H54 (cell line): ENCODE measurements at regions not wholly inside any gene's neighbourhood (a gene's known extent, or its start where the extent isn't known, plus 50 kb on each side); places are given as distances from the start of the nearest gene placed in this dataset.
A peak's percentile ranks its signal among the peaks of the same experiment; 100 is the strongest.
"Not testable (repeated sequence)": the region's sequence is repeated elsewhere in the genome, so short reads cannot be mapped to it uniquely, and the experiment has no call there.

ENCODE experiments used
- DNase-seq: peaks from one replicate; pipeline ENCODE4 v3.0.0; 2011; ENCODE audit warnings: low spot score, mixed read lengths; ENCODE audit not compliant: insufficient read length
- FAIRE-seq: peaks from 3 replicates; lab custom pipeline; 2011; peaks lifted over from hg19 to GRCh38; lab: Jason Lieb, UNC
- POLR2A ChIP-seq: IDR thresholded peaks from 2 replicates; pipeline ENCODE4 v1.6.1; 2011; ENCODE audit warnings: low read depth, mild to moderate bottlenecking, low read length

GRCh38 chr3:87541723-87542122 lies 265.3 kb upstream of the POU1F1 start:
- no peak for DNase-seq
- FAIRE-seq: no peak
- no peak for TF ChIP-seq POLR2A

GRCh38 chr3:87538722-87539121 lies 262.3 kb upstream of the POU1F1 start:
- FAIRE-seq, DNase-seq: not testable (repeated sequence)

GRCh38 chr3:87509401-87509800 lies 233.0 kb upstream of the POU1F1 start:
- TF ChIP-seq POLR2A: no peak
- no peak for FAIRE-seq
- DNase-seq: no peak

GRCh38 chr3:87508921-87509320 lies 232.5 kb upstream of the POU1F1 start:
- TF ChIP-seq POLR2A: no peak
- no peak for DNase-seq
- no peak for FAIRE-seq

DNA sequence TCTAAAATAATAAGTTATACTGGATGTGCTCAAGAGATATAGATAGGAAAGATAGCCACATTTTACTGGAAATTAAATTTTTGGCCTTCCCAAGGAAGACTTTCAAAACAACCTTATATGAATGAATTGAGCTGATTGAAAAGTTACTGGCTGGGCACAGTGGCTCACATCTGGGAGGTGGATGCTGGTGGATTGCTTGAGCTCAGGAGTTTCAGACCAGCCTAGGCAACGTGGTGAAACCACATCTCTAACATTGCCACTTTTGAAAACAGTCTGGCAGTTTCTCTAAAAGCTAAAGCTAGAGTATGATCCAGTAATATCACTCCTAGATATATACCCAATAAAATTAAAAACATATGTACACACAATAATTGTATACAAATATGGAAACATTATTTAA lies 231.4 kb upstream of the POU1F1 start:
- DNase-seq (no peak), FAIRE-seq (no peak)
- TF ChIP-seq POLR2A: no peak

GRCh38 chr3:87503900-87504498 lies 227.6 kb upstream of the POU1F1 start:
- FAIRE-seq: peak; percentile 97
- peak; percentile 26 for DNase-seq
- TF ChIP-seq POLR2A: no peak

DNA sequence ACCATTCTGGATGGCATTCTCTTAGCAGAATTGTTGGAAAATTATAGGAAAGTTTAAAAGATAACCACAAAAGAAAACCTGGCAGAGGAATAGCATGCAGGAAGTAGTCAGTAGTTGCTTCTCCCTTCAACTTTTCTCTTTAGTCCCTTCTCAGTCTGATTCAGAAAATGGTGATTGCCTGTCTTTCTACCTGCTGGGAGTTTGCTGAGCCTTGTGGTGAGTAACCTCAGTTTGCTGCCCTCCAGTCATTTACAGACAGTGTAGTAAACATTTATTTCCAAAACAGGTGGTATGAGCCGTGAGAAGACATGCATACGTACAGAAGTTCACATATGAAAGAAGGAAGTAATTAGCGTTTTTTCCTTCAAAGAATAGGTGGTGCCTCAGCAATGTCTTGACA lies 224.7 kb upstream of the POU1F1 start:
- TF ChIP-seq POLR2A: no peak

DNA sequence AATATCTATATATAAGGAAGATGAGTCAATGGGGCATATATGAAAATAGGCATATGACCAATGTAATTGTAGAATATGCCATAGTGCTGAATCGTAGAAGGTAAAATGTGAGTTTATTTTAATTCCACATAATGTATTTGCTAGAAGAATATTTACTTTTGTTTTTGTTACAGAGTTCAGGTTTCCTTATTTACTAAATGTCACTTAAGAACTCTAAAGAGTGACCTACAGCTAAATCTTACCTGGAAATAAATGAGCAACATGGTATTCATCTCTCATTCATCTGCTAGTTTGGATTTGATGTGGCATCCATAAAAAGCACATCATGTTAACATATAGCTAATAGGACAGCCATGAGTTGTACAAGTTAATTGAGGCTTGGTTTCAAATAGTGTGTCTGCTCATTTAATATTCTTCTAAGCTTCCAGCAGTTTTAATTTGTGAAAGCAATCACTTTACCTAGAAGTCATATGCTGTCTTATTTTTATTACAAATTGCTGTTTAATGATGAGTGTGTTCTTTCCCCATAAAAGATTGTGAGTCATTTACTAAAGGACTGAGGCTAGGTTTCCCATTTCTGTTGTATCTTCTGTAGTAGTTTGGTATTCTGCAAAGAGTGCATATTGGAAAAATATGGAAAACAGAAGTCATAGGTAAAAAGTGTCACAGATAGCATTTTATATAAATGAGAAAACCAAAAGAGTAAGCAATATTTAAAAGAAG lies 222.1 kb upstream of the POU1F1 start:
- no peak for TF ChIP-seq POLR2A
- peak; percentile 82 for FAIRE-seq
- DNase-seq: no peak

More for the DNA sequence above, 224.7 kb upstream of the POU1F1 start:
- DNase-seq (no peak), FAIRE-seq (no peak)

- DNase-seq (no peak), FAIRE-seq (no peak)
- no peak for TF ChIP-seq POLR2A
These were observed 219.6 kb upstream of the POU1F1 start for GRCh38 chr3:87495938-87496337.

DNA sequence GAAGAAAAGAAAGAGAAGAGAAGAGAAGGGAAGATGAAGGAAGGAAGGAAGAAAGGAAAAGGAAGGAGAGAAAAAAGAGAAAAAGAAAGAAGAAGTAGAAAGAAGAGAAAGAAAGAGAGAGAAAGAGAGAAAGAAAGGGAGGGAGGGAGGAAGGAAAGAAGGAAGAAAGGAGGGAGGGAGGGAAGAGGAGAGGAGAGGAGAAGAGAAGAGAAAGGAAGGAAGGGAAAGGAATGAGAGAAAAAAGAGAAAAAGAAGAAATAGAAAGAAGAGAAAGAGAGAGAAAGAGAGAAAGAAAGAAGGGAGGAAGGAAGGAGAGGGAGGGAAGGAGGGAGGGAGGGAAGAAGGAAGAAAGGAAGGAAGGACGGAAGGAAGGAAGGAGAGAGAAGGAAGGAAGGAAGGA lies 217.9 kb upstream of the POU1F1 start:
- FAIRE-seq (no peak), DNase-seq (no peak)
- TF ChIP-seq POLR2A: no peak

DNA sequence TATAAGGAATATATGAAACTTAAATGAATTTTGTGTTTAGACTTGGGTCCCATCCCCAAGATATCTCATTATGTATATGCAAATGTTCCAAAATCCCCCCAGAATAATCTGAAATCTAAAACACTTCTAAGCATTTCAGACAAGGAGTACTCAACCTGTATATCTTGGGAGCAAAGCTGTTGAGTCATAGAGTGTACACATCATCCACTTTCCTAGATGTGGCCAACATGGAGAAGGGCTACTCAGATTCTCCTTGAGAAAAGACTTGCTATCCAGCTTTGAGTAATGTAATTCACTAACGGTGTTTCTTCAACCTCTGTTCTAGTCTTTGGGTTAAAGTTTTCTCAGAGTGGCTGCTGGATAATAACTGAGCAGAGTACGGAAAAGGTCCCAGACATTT lies 215.5 kb upstream of the POU1F1 start:
- TF ChIP-seq POLR2A: no peak
- DNase-seq (no peak), FAIRE-seq (no peak)

DNA sequence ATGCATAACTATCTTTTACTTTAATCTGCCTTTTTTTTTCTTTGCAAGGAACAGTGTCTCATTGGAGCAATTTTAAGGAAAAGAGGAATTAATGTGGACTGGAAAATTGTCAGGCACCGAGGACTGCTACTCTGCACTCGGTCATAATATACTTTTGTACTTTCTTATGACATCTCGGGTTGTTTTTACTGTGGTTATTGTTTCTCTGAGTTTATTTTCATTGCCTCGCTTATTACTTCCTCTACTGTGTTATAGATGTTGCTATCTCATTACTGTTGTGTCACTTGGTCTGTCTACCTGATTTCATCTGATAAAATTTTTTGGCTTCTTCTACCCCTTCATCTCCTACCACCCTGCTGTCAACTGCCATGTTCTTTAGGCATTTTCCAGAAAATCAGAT lies 213.5 kb upstream of the POU1F1 start:
- TF ChIP-seq POLR2A: no peak
- FAIRE-seq (no peak), DNase-seq (no peak)

DNA sequence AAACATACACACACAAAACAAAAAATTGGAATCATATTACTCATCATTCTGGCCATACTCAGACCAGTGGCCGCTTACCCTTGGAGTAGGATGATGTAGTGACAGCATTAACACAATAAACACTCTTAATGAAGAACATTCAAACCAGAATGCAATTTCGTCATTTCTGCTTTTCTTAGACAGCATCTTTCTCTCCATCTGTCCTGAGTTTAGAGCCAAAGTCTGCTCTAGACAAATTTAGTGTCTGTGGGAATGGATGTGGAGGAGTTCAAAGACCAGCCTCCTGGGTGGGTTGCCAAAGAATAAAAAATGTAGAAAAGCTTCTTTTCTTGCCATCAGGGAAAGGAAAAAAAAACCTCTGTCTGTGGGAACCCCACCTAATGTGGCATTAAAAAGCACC lies 212.4 kb upstream of the POU1F1 start:
- FAIRE-seq: no peak
- no peak for TF ChIP-seq POLR2A

GRCh38 chr3:87486635-87487034 lies 210.3 kb upstream of the POU1F1 start:
- not testable (repeated sequence) for DNase-seq, FAIRE-seq

More for the DNA sequence above, 212.4 kb upstream of the POU1F1 start:
- no peak for DNase-seq

DNA sequence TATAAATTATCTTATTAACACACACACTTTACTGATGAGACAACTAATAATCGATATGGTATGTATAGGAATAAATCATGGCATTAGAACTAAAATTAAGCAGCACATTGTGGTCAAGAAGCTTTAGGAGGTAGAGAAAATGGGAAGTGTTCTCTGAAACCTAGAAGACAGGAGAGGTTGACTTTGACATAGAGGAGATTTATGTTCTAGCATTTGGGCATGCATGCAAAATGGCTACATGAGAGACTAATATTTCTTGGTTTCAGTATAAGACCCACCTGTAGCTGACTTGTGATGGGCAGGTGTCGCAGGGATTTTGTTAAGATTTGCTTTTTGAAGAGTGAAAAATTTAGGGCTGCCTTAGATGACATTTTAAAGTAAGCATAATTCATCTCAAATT lies 209.7 kb upstream of the POU1F1 start:
- TF ChIP-seq POLR2A: no peak
- DNase-seq: no peak
- FAIRE-seq: no peak
